Activated CD8-positive, alpha-beta memory T cell treated with anti-CD3 and anti-CD28 coated beads for 48 hours (primary cell): ENCODE measurements at regions not wholly inside any gene's neighbourhood (a gene's known extent, or its start where the extent isn't known, plus 50 kb on each side); places are given as distances from the start of the nearest gene placed in this dataset.

Source experiments
- DNase-seq, 3 experiments: peaks; one replicate each; pipeline ENCODE4 v3.0.0-alpha.2; 2020; ENCODE audit warnings: low read depth in 2 of 3, low spot score in 2 of 3

- DNase-seq, result no peak
Measured at GRCh38 chr14:38105106-38105702, 102.5 kb upstream of the SSTR1 start.

GRCh38 chr14:38107216-38107631 lies 100.5 kb upstream of the SSTR1 start:
- no peak for DNase-seq

GRCh38 chr14:38108681-38109080 lies 99.0 kb upstream of the SSTR1 start:
- no peak for DNase-seq

- DNase-seq, result no peak
Measured at GRCh38 chr14:38110258-38110657, 97.4 kb upstream of the SSTR1 start.

- no peak for DNase-seq
Measured at GRCh38 chr14:38111046-38111445, 96.7 kb upstream of the SSTR1 start.

GRCh38 chr14:38113546-38113945 lies 94.2 kb upstream of the SSTR1 start:
- DNase-seq, result no peak

- no peak for DNase-seq
Measured at GRCh38 chr14:38116895-38117294, 90.8 kb upstream of the SSTR1 start.

- no peak for DNase-seq
Measured at GRCh38 chr14:38120109-38120508, 87.6 kb upstream of the SSTR1 start.

- DNase-seq, result no peak
Measured at GRCh38 chr14:38121320-38122020, 86.2 kb upstream of the SSTR1 start.

GRCh38 chr14:38122241-38122640 lies 85.5 kb upstream of the SSTR1 start:
- no peak for DNase-seq

GRCh38 chr14:38124506-38124905 lies 83.2 kb upstream of the SSTR1 start:
- DNase-seq, result no peak

GRCh38 chr14:38125481-38126037 lies 82.1 kb upstream of the SSTR1 start:
- no peak for DNase-seq

- no peak for DNase-seq
Measured at GRCh38 chr14:38127356-38127755, 80.3 kb upstream of the SSTR1 start.

GRCh38 chr14:38127784-38128183 lies 79.9 kb upstream of the SSTR1 start:
- DNase-seq, result no peak

- no peak for DNase-seq
Measured at GRCh38 chr14:38128640-38129039, 79.1 kb upstream of the SSTR1 start.

GRCh38 chr14:38129192-38129591 lies 78.5 kb upstream of the SSTR1 start:
- DNase-seq, result no peak

GRCh38 chr14:38129705-38130104 lies 78.0 kb upstream of the SSTR1 start:
- no peak for DNase-seq

GRCh38 chr14:38134416-38135030 lies 73.2 kb upstream of the SSTR1 start:
- no peak for DNase-seq

- DNase-seq, result no peak
Measured at GRCh38 chr14:38135106-38135867, 72.4 kb upstream of the SSTR1 start.

- DNase-seq, result no peak
Measured at GRCh38 chr14:38137005-38137404, 70.7 kb upstream of the SSTR1 start.

- no peak for DNase-seq
Measured at GRCh38 chr14:38138473-38139138, 69.1 kb upstream of the SSTR1 start.
